C4-2B (cell line): ENCODE measurements at regions not wholly inside any gene's neighbourhood (a gene's known extent, or its start where the extent isn't known, plus 50 kb on each side); places are given as distances from the start of the nearest gene placed in this dataset.

Experiments used
- H3K27ac ChIP-seq: fragments of 450-650 bp; 2 replicates; pipeline ENCODE4 v1.5.1; 2017
- CTCF ChIP-seq: fragments of 450-650 bp; conservative IDR thresholded peaks from 2 replicates; pipeline ENCODE4 v1.5.1; 2017; ENCODE audit warnings: mild to moderate bottlenecking
- ZFX ChIP-seq: fragments of 450-650 bp; IDR thresholded peaks from 2 replicates; pipeline ENCODE4 v1.6.1; 2017

- no peak overlapping the region for H3K27ac ChIP-seq
- TF ChIP-seq CTCF (no peak), ZFX (no peak)
Observed at GRCh38 chr2:8484502-8485283, 197.2 kb upstream of the ID2 start.

- TF ChIP-seq ZFX (no peak), CTCF (no peak)
- H3K27ac ChIP-seq = no peak overlapping the region
Observed at GRCh38 chr2:8485736-8486135, 196.1 kb upstream of the ID2 start.

GRCh38 chr2:8486141-8486540 is 195.7 kb upstream of the ID2 start:
- no peak overlapping the region for H3K27ac ChIP-seq

GRCh38 chr2:8487461-8487932 is 194.4 kb upstream of the ID2 start:
- no peak overlapping the region for H3K27ac ChIP-seq
- no peak for TF ChIP-seq ZFX
- no peak for TF ChIP-seq CTCF

More at GRCh38 chr2:8486141-8486540, 195.7 kb upstream of the ID2 start:
- no peak for TF ChIP-seq CTCF

GRCh38 chr2:8488001-8488738 is 193.7 kb upstream of the ID2 start:
- H3K27ac ChIP-seq = no peak overlapping the region
- TF ChIP-seq CTCF = no peak
- TF ChIP-seq ZFX = no peak

- H3K27ac ChIP-seq = no peak overlapping the region
- TF ChIP-seq ZFX (no peak), CTCF (no peak)
Observed at GRCh38 chr2:8489221-8489620, 192.6 kb upstream of the ID2 start.

GRCh38 chr2:8489751-8490150 is 192.1 kb upstream of the ID2 start:
- TF ChIP-seq ZFX (no peak), CTCF (no peak)
- no peak overlapping the region for H3K27ac ChIP-seq
